C4-2B (cell line): ENCODE measurements at regions not wholly inside any gene's neighbourhood (a gene's known extent, or its start where the extent isn't known, plus 50 kb on each side); places are given as distances from the start of the nearest gene placed in this dataset.

Source experiments
- H3K27ac ChIP-seq: fragments of 450-650 bp; 2 replicates; pipeline ENCODE4 v1.5.1; 2017
- CTCF ChIP-seq: fragments of 450-650 bp; conservative IDR thresholded peaks from 2 replicates; pipeline ENCODE4 v1.5.1; 2017; ENCODE audit warnings: mild to moderate bottlenecking
- ZFX ChIP-seq: fragments of 450-650 bp; IDR thresholded peaks from 2 replicates; pipeline ENCODE4 v1.6.1; 2017

- no peak for TF ChIP-seq ZFX
- TF ChIP-seq CTCF = no peak
- no peak overlapping the region for H3K27ac ChIP-seq
Observed at GRCh38 chr13:33891196-33891742, 73.3 kb downstream of the RFC3 start.

- no peak overlapping the region for H3K27ac ChIP-seq
- no peak for TF ChIP-seq ZFX
- no peak for TF ChIP-seq CTCF
Observed at GRCh38 chr13:33893559-33893958, 75.6 kb downstream of the RFC3 start.

- H3K27ac ChIP-seq = no peak overlapping the region
- no peak for TF ChIP-seq CTCF
- no peak for TF ChIP-seq ZFX
Observed at GRCh38 chr13:33904431-33904830, 86.5 kb downstream of the RFC3 start.

GRCh38 chr13:33908116-33908515 is 90.2 kb downstream of the RFC3 start:
- H3K27ac ChIP-seq = no peak overlapping the region

GRCh38 chr13:33910255-33910654 is 92.3 kb downstream of the RFC3 start:
- H3K27ac ChIP-seq = no peak overlapping the region
- TF ChIP-seq CTCF = no peak
- no peak for TF ChIP-seq ZFX

More at GRCh38 chr13:33908116-33908515, 90.2 kb downstream of the RFC3 start:
- TF ChIP-seq ZFX = no peak

- TF ChIP-seq CTCF = no peak
- no peak for TF ChIP-seq ZFX
- H3K27ac ChIP-seq = no peak overlapping the region
Observed at GRCh38 chr13:33911521-33911920, 93.6 kb downstream of the RFC3 start.

GRCh38 chr13:33913829-33914228 is 95.9 kb downstream of the RFC3 start:
- no peak for TF ChIP-seq CTCF
- TF ChIP-seq ZFX = no peak
- no peak overlapping the region for H3K27ac ChIP-seq

- no peak for TF ChIP-seq ZFX
- TF ChIP-seq CTCF = no peak
- no peak overlapping the region for H3K27ac ChIP-seq
Observed at GRCh38 chr13:33917190-33917589, 99.2 kb downstream of the RFC3 start.
